ENCODE measurements at regions not wholly inside any gene's neighbourhood (a gene's known extent, or its start where the extent isn't known, plus 50 kb on each side); places are given as distances from the start of the nearest gene placed in this dataset.

- CTCF ChIA-PET = interaction anchor here (0.8 to 1.1 kb wide), 2 partner anchors 8 to 338 kb away, joined by 3 read pairs; no protein-coding TSS in a partner anchor
- Histone ChIP-seq H3K27ac (ENCODE audit: low read depth, low read length) (no peak overlapping the region), H3K27me3 (ENCODE audit: control insufficient read depth, insufficient read depth, low read length) (no peaks in the 10 kb centered on the region), H3K4me3 (ENCODE audit: low read depth, low read length) (no peak overlapping the region), H3K9me3 (ENCODE audit: control insufficient read depth, insufficient read depth, low read length) (peaks cover 6% of the 10 kb centered on the region; the same call in 1 of the 2 replicates)
- TF ChIP-seq CTCF (IDR thresholded peaks at IDR 0.05; ENCODE audit: low read depth, low read length) = no peak
- peak; percentile 66 for DNase-seq (ENCODE audit: low read depth, low spot score)
- POLR2A ChIA-PET = interaction anchor here (2.0 kb wide), 1 partner anchor 307 kb away, joined by 8 read pairs; the partner anchor contains the start of gene NFKBIZ
Observed at GRCh38 chr3:102156426-102156825, 278.4 kb upstream of the ZPLD1 start.

GRCh38 chr3:102158080-102158740 is 276.6 kb upstream of the ZPLD1 start:
- no peaks in the 10 kb centered on the region for H3K9me3 ChIP-seq (ENCODE audit: control insufficient read depth, insufficient read depth, low read length)
- no peak overlapping the region for H3K4me3 ChIP-seq (ENCODE audit: low read depth, low read length)
- no peak for TF ChIP-seq CTCF (IDR thresholded peaks at IDR 0.05; ENCODE audit: low read depth, low read length)
- H3K27ac ChIP-seq (ENCODE audit: low read depth, low read length) = no peak overlapping the region
- H3K27me3 ChIP-seq (ENCODE audit: control insufficient read depth, insufficient read depth, low read length) = no peaks in the 10 kb centered on the region
- no peak for DNase-seq (ENCODE audit: low read depth, low spot score)
- ChIA-PET CTCF (interaction anchor here (1.4 to 1.8 kb wide), 2 partner anchors 67 to 71 kb away, joined by 5 to 6 read pairs; no protein-coding TSS in a partner anchor), POLR2A (no interaction called here)

GRCh38 chr3:102159810-102160451 is 274.9 kb upstream of the ZPLD1 start:
- DNase-seq (ENCODE audit: low read depth, low spot score) = no peak
- H3K27me3 ChIP-seq (ENCODE audit: control insufficient read depth, insufficient read depth, low read length) = no peaks in the 10 kb centered on the region
- POLR2A ChIA-PET = no interaction called here
- no peak for TF ChIP-seq CTCF (IDR thresholded peaks at IDR 0.05; ENCODE audit: low read depth, low read length)
- no peak overlapping the region for H3K27ac ChIP-seq (ENCODE audit: low read depth, low read length)
- no peak overlapping the region for H3K4me3 ChIP-seq (ENCODE audit: low read depth, low read length)
- CTCF ChIA-PET = interaction anchor here (0.8 to 1.8 kb wide), 3 partner anchors 22 to 69 kb away, joined by 4 to 6 read pairs (median 4); no protein-coding TSS in a partner anchor
- H3K9me3 ChIP-seq (ENCODE audit: control insufficient read depth, insufficient read depth, low read length) = no peaks in the 10 kb centered on the region

GRCh38 chr3:102161384-102162006 is 273.3 kb upstream of the ZPLD1 start:
- TF ChIP-seq CTCF (IDR thresholded peaks at IDR 0.05; ENCODE audit: low read depth, low read length) = no peak
- no peak for DNase-seq (ENCODE audit: low read depth, low spot score)
- ChIA-PET POLR2A (no interaction called here), CTCF (interaction anchor here (1.6 kb wide), 1 partner anchor 358 kb away, joined by 4 read pairs; no protein-coding TSS in a partner anchor)
- Histone ChIP-seq H3K4me3 (ENCODE audit: low read depth, low read length) (no peak overlapping the region), H3K27ac (ENCODE audit: low read depth, low read length) (no peak overlapping the region), H3K27me3 (ENCODE audit: control insufficient read depth, insufficient read depth, low read length) (no peaks in the 10 kb centered on the region), H3K9me3 (ENCODE audit: control insufficient read depth, insufficient read depth, low read length) (no peaks in the 10 kb centered on the region)

Measured in AG04450 (cell line).